CD4-positive, alpha-beta T cell (primary cell): ENCODE measurements at regions not wholly inside any gene's neighbourhood (a gene's known extent, or its start where the extent isn't known, plus 50 kb on each side); places are given as distances from the start of the nearest gene placed in this dataset.

Source experiments
- ATAC-seq: fragments of 200-7000 bp; cut with Tn5 transposase; one replicate; pipeline ENCODE4 v1.10.0; 2022; ENCODE audit warnings: mild to moderate bottlenecking; ENCODE audit not compliant: poor library complexity
- CTCF ChIA-PET: fragments of 350-600 bp; sonication (Branson Sonifier 250); formaldehyde crosslinking; loops from one replicate; lab custom pipeline; 2021; ENCODE audit warnings: antibody characterized with exemption, inconsistent platforms; lab: Charles Lee
- POLR2A ChIA-PET: fragments of 350-600 bp; sonication (Branson Sonifier 250); formaldehyde crosslinking; loops from one replicate; lab custom pipeline; 2021; ENCODE audit warnings: antibody characterized with exemption, inconsistent platforms; lab: Charles Lee
- DNase-seq, 14 experiments: peaks; one replicate each; pipeline ENCODE4 v3.0.0-alpha.2; 2013 to 2020; ENCODE audit warnings: mixed read lengths in 2 of 14
- H3K27ac ChIP-seq, 2 donors: one replicate each; pipeline versions ENCODE4 v1.5.1 to v1.7.0; 2013; ENCODE audit warnings: low read length in 2 of 2, low read depth in 1 of 2, mild to moderate bottlenecking in 1 of 2
- H3K27me3 ChIP-seq, 2 experiments: 1 replicate in 1 of 2; 2 replicates in 1 of 2; pipeline versions ENCODE4 v1.6.1 to v1.7.0; 2013; ENCODE audit warnings: low read length in 2 of 2, control low read depth in 1 of 2, mild to moderate bottlenecking in 1 of 2, moderate library complexity in 1 of 2; ENCODE audit not compliant: insufficient read depth in 2 of 2, control insufficient read depth in 1 of 2
- H3K36me3 ChIP-seq: one replicate; pipeline ENCODE4 v1.6.1; 2013; ENCODE audit warnings: low read length, control low read depth; ENCODE audit not compliant: insufficient read depth
- H3K4me1 ChIP-seq: one replicate; pipeline ENCODE4 v1.6.1; 2013; ENCODE audit warnings: low read length, control low read depth; ENCODE audit not compliant: insufficient read depth
- H3K4me3 ChIP-seq: one replicate; pipeline ENCODE4 v1.5.1; 2013; ENCODE audit warnings: mild to moderate bottlenecking, low read length, moderate library complexity
- H3K9me3 ChIP-seq, 2 experiments: 1 replicate in 1 of 2; 2 replicates in 1 of 2; pipeline versions ENCODE4 v1.6.1 to v1.7.0; 2013; ENCODE audit warnings: low read length in 2 of 2, mild to moderate bottlenecking in 2 of 2, control low read depth in 1 of 2, moderate library complexity in 1 of 2; ENCODE audit not compliant: control insufficient read depth in 1 of 2, insufficient read depth in 1 of 2
- H3K27ac Mint-ChIP-seq: one replicate; pipeline ENCODE4 v1.8.0; 2020; ENCODE audit warnings: mixed read lengths
- H3K27me3 Mint-ChIP-seq: one replicate; pipeline ENCODE4 v1.8.0; 2021; ENCODE audit warnings: mixed read lengths
- H3K36me3 Mint-ChIP-seq: one replicate; pipeline ENCODE4 v1.8.0; 2021; ENCODE audit warnings: low read depth, mixed read lengths
- H3K4me1 Mint-ChIP-seq: one replicate; pipeline ENCODE4 v1.8.0; 2021; ENCODE audit warnings: low read depth, mixed read lengths
- H3K4me3 Mint-ChIP-seq: one replicate; pipeline ENCODE4 v1.8.0; 2020; ENCODE audit warnings: mild to moderate bottlenecking, mixed read lengths
- H3K9me3 Mint-ChIP-seq: one replicate; pipeline ENCODE4 v1.8.0; 2020; ENCODE audit warnings: mixed read lengths
- CTCF ChIP-seq: fragments of 200-600 bp; IDR thresholded peaks from one replicate; pipeline ENCODE4 v1.8.0; 2022; ENCODE audit warnings: antibody characterized with exemption, mild to moderate bottlenecking
- intact Hi-C, 2 experiments: fragments of 100-400 bp; cut with DNase I in 1 of 2; cut with micrococcal nuclease in 1 of 2; formaldehyde crosslinking; loops; one replicate each; pipeline versions ENCODE4 v1.15.1 to v1.9.0; 2023 to 2025; cut with DNase I, micrococcal nuclease

- Histone ChIP-seq H3K27ac (no peak overlapping the region), H3K36me3 (no peaks in the 10 kb centered on the region), H3K9me3 (no peaks in the 10 kb centered on the region), H3K27me3 (no peaks in the 10 kb centered on the region), H3K4me3 (no peak overlapping the region), H3K4me1 (no peaks in the 10 kb centered on the region)
- Mint-ChIP-seq H3K27me3 (peaks cover 4% of the 10 kb centered on the region), H3K27ac (no peak overlapping the region), H3K4me3 (no peak overlapping the region), H3K36me3 (no peaks in the 10 kb centered on the region), H3K9me3 (no peaks in the 10 kb centered on the region), H3K4me1 (no peaks in the 10 kb centered on the region)
- POLR2A ChIA-PET, result no interaction called here
- CTCF ChIA-PET, result no interaction called here
- no peak for ATAC-seq
- TF ChIP-seq CTCF, result no peak
- no peak for DNase-seq
- intact Hi-C loops, result no loop called here
These were observed 220.3 kb downstream of the SNX13 start for GRCh38 chr7:17719998-17720397.

- H3K4me3 Mint-ChIP-seq, result no peak overlapping the region
- intact Hi-C loops, result no loop called here
- no peaks in the 10 kb centered on the region for H3K4me1 ChIP-seq
- H3K9me3 Mint-ChIP-seq, result no peaks in the 10 kb centered on the region
- ATAC-seq, result no peak
- no peaks in the 10 kb centered on the region for H3K36me3 Mint-ChIP-seq
- CTCF ChIA-PET, result no interaction called here
- no peak for DNase-seq
- no peak overlapping the region for H3K4me3 ChIP-seq
- H3K36me3 ChIP-seq, result no peaks in the 10 kb centered on the region
- H3K27ac ChIP-seq, result no peak overlapping the region
- TF ChIP-seq CTCF, result no peak
- H3K27ac Mint-ChIP-seq, result no peak overlapping the region
- H3K9me3 ChIP-seq, result no peaks in the 10 kb centered on the region
- peaks cover 4% of the 10 kb centered on the region for H3K27me3 Mint-ChIP-seq
- POLR2A ChIA-PET, result no interaction called here
- no peaks in the 10 kb centered on the region for H3K27me3 ChIP-seq
- no peaks in the 10 kb centered on the region for H3K4me1 Mint-ChIP-seq
These were observed 218.5 kb downstream of the SNX13 start for GRCh38 chr7:17721736-17722285.

- POLR2A ChIA-PET, result no interaction called here
- CTCF ChIA-PET, result no interaction called here
These were observed 217.5 kb downstream of the SNX13 start for GRCh38 chr7:17722798-17723197.

More at GRCh38 chr7:17722798-17723197, 217.5 kb downstream of the SNX13 start:
- Histone ChIP-seq H3K4me1 (no peaks in the 10 kb centered on the region), H3K27ac (no peak overlapping the region), H3K4me3 (no peak overlapping the region), H3K27me3 (no peaks in the 10 kb centered on the region), H3K9me3 (no peaks in the 10 kb centered on the region), H3K36me3 (no peaks in the 10 kb centered on the region)
- no peaks in the 10 kb centered on the region for H3K36me3 Mint-ChIP-seq
- intact Hi-C loops, result no loop called here
- no peak overlapping the region for H3K27ac Mint-ChIP-seq
- ATAC-seq (no peak), DNase-seq (no peak)
- peaks cover 4% of the 10 kb centered on the region for H3K27me3 Mint-ChIP-seq
- H3K9me3 Mint-ChIP-seq, result no peaks in the 10 kb centered on the region
- no peak overlapping the region for H3K4me3 Mint-ChIP-seq
- TF ChIP-seq CTCF, result no peak
- no peaks in the 10 kb centered on the region for H3K4me1 Mint-ChIP-seq
